ENCODE measurements at regions not wholly inside any gene's neighbourhood (a gene's known extent, or its start where the extent isn't known, plus 50 kb on each side); places are given as distances from the start of the nearest gene placed in this dataset.

DNA sequence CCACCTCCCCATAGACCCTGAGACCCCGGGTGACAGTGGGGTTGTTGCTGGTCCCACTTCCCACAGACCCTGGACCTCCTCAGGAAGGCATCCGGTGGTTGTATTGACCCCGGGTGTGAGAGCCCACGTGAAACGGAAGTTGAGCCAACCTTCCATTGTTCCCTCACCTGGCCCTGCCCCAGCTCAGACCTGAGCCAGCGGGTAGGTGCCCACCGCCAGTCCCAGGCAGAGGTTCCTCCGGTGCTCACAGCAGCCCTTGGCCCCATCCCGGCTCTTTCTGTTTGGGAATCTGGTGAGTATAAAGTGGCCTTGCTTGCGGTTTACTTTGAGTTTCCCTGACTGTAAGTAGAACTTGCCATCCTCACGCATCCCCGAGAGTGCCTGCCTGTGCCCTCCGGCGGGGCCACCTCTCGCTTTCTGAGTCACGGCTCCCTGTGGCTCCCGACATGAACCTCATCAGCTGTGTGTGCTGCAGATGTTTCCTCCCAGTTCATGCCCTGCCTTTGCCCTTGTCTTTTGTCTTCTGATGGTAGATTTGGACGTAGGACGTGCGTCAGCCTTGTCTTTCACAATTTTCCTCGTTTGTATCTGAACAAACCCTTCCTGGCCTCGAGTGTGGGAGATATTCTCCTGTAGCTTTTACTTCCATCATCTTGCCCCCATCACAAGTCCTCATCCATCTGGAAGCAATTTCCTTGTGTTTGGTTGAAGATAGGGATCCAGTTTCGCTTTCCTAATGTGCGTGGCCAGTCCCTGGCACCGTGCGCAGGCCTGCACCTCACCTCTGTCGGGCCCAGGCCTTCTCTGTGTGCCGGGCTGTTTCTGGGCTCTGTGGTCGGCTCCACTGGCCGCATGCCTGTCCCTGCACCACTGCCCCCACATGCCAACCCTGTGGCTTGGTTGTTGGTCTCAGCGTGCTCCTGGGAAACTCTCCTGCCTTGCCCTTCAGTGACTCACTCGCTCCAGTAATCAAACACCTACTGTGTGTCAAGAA lies 76.0 kb downstream of the METRNL start:
- DNase-seq: no peak
- no peak overlapping the region for H3K4me3 ChIP-seq (ENCODE audit: low read depth, low read length)
- H3K9me3 ChIP-seq: no peaks in the 10 kb centered on the region
- H3K4me1 ChIP-seq: no peaks in the 10 kb centered on the region
- H3K36me3 ChIP-seq: no peaks in the 10 kb centered on the region
- no peaks in the 10 kb centered on the region for H3K27me3 ChIP-seq
- TF ChIP-seq CTCF (IDR thresholded peaks at IDR 0.05; ENCODE audit: low read depth, low read length): no peak

DNA sequence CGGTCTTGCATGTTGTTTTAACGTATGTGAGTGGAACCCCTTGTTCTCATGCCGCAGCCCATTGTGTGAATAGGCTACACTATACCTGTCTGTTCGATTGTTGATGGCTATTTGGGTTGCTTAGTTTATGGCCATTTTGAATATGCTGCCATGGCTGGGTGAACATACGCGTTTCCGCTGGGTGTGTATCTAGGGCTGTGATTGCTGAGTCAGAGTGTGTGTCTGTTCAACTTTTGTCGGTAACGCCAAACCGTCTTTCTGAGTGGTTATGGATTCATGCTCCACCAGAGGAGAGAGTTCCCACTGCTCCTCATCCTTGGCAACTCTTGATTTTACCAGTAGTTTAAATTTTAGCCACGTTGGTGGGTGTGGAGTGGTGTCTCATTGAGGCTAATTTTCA lies 77.0 kb downstream of the METRNL start:
- DNase-seq: no peak
- TF ChIP-seq CTCF (IDR thresholded peaks at IDR 0.05; ENCODE audit: low read depth, low read length): no peak
- H3K36me3 ChIP-seq: no peaks in the 10 kb centered on the region
- no peaks in the 10 kb centered on the region for H3K9me3 ChIP-seq
- H3K27me3 ChIP-seq: no peaks in the 10 kb centered on the region
- H3K4me1 ChIP-seq: no peaks in the 10 kb centered on the region
- H3K4me3 ChIP-seq (ENCODE audit: low read depth, low read length): no peak overlapping the region

- Histone ChIP-seq H3K9me3 (no peaks in the 10 kb centered on the region), H3K4me1 (no peaks in the 10 kb centered on the region), H3K4me3 (ENCODE audit: low read depth, low read length) (no peak overlapping the region), H3K27me3 (no peaks in the 10 kb centered on the region; the same call in 1 of the 2 replicates), H3K36me3 (no peaks in the 10 kb centered on the region)
- TF ChIP-seq CTCF (IDR thresholded peaks at IDR 0.05; ENCODE audit: low read depth, low read length): no peak
- DNase-seq: no peak
Observed at GRCh38 chr17:83159204-83160049, 80.0 kb downstream of the METRNL start.

- no peak for DNase-seq
- Histone ChIP-seq H3K27me3 (no peaks in the 10 kb centered on the region; the same call in 1 of the 2 replicates), H3K4me1 (no peaks in the 10 kb centered on the region), H3K4me3 (ENCODE audit: low read depth, low read length) (no peak overlapping the region), H3K36me3 (no peaks in the 10 kb centered on the region), H3K9me3 (no peaks in the 10 kb centered on the region)
- no peak for TF ChIP-seq CTCF (IDR thresholded peaks at IDR 0.05; ENCODE audit: low read depth, low read length)
Observed at GRCh38 chr17:83160443-83161297, 81.3 kb downstream of the METRNL start.

- DNase-seq: no peak
- Histone ChIP-seq H3K36me3 (no peaks in the 10 kb centered on the region), H3K4me1 (no peaks in the 10 kb centered on the region), H3K9me3 (no peaks in the 10 kb centered on the region), H3K27me3 (no peaks in the 10 kb centered on the region; the same call in 1 of the 2 replicates), H3K4me3 (ENCODE audit: low read depth, low read length) (no peak overlapping the region)
- no peak for TF ChIP-seq CTCF (IDR thresholded peaks at IDR 0.05; ENCODE audit: low read depth, low read length)
Observed at GRCh38 chr17:83161298-83162034, 82.1 kb downstream of the METRNL start.
